Type B pancreatic cell (in vitro differentiated cells): ENCODE measurements at regions not wholly inside any gene's neighbourhood (a gene's known extent, or its start where the extent isn't known, plus 50 kb on each side); places are given as distances from the start of the nearest gene placed in this dataset. TPM values are rescaled to one million over a fixed set of nuclear protein-coding genes. Genes with fewer than 3 reads are reported as not detected.
A peak's percentile ranks its signal among the peaks of the same experiment; 100 is the strongest.
"Not testable (repeated sequence)": the region's sequence is repeated elsewhere in the genome, so short reads cannot be mapped to it uniquely, and the experiment has no call there.

Experiments used
- DNase-seq: peaks from one replicate; pipeline ENCODE4 v3.0.0; 2021; ENCODE audit warnings: mixed read lengths; ENCODE audit not compliant: unreplicated experiment; ENCODE audit errors: extremely low spot score
- H3K27ac Mint-ChIP-seq: 2 replicates; pipeline ENCODE4 v1.8.0; 2021; ENCODE audit warnings: mild to moderate bottlenecking, mixed read lengths
- H3K27me3 Mint-ChIP-seq: 2 replicates; pipeline ENCODE4 v1.8.0; 2021; ENCODE audit warnings: mixed read lengths
- H3K36me3 Mint-ChIP-seq: 2 replicates; pipeline ENCODE4 v1.8.0; 2021; ENCODE audit warnings: mixed read lengths
- H3K4me1 Mint-ChIP-seq: one replicate; pipeline ENCODE4 v1.8.0; 2021; ENCODE audit warnings: mixed read lengths; ENCODE audit not compliant: unreplicated experiment
- H3K4me3 Mint-ChIP-seq: 2 replicates; pipeline ENCODE4 v1.8.0; 2021; ENCODE audit warnings: mild to moderate bottlenecking, mixed read lengths
- H3K9me3 Mint-ChIP-seq: 2 replicates; pipeline ENCODE4 v1.8.0; 2021; ENCODE audit warnings: mixed read lengths
- microRNA-seq: library from miRNA; unstranded; fragments of <30 nt; microRNA quantifications from one replicate; pipeline ENCODE4, GENCODE V29; 2020
- TF ChIP-seq, protein P1 (sequence below): fragments of 200-600 bp; sonication (generic); conservative IDR thresholded peaks from 2 replicates; pipeline ENCODE4 v1.5.0; 2021; ENCODE audit warnings: antibody characterized with exemption, mild to moderate bottlenecking

GRCh38 chrX:73913580-73913979 lies 61.1 kb upstream of the XIST start:
- no peaks in the 10 kb centered on the region for H3K9me3 Mint-ChIP-seq
- H3K36me3 Mint-ChIP-seq = no peaks in the 10 kb centered on the region
- no peak for DNase-seq

DNA sequence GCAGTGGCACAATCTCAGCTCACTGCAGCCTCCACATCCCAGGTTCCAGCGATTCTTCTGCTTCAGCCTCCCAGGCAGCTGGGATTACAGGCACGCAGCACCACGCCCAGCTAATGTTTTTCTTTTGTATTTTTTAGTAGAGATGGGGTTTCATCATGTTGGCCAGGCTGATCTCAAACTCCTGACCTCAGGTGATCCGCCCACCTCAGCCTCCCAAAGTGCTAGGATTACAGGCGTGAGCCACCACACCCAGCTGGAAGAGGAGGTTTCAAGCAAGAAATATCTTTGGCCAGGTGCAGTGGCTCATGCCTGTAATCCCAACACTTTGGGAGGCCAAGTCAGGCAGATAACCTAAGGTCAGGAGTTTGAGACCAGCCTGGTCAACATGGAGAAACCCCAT lies 59.4 kb upstream of the XIST start:
- DNase-seq, H3K4me3 Mint-ChIP-seq, H3K27ac Mint-ChIP-seq, H3K27me3 Mint-ChIP-seq, H3K36me3 Mint-ChIP-seq, H3K9me3 Mint-ChIP-seq: not testable (repeated sequence)
- peaks cover 13% of the 10 kb centered on the region for H3K4me1 Mint-ChIP-seq

More at GRCh38 chrX:73913580-73913979, 61.1 kb upstream of the XIST start:
- Mint-ChIP-seq H3K4me1 (peaks cover 27% of the 10 kb centered on the region), H3K27ac (no peak overlapping the region), H3K4me3 (no peak overlapping the region), H3K27me3 (no peaks in the 10 kb centered on the region)
- TF ChIP-seq, protein P1, sequence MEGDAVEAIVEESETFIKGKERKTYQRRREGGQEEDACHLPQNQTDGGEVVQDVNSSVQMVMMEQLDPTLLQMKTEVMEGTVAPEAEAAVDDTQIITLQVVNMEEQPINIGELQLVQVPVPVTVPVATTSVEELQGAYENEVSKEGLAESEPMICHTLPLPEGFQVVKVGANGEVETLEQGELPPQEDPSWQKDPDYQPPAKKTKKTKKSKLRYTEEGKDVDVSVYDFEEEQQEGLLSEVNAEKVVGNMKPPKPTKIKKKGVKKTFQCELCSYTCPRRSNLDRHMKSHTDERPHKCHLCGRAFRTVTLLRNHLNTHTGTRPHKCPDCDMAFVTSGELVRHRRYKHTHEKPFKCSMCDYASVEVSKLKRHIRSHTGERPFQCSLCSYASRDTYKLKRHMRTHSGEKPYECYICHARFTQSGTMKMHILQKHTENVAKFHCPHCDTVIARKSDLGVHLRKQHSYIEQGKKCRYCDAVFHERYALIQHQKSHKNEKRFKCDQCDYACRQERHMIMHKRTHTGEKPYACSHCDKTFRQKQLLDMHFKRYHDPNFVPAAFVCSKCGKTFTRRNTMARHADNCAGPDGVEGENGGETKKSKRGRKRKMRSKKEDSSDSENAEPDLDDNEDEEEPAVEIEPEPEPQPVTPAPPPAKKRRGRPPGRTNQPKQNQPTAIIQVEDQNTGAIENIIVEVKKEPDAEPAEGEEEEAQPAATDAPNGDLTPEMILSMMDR = no peak

GRCh38 chrX:73905749-73906374 lies 53.3 kb upstream of the XIST start:
- H3K9me3 Mint-ChIP-seq, H3K36me3 Mint-ChIP-seq: not testable (repeated sequence)

GRCh38 chrX:73903941-73904340 lies 51.4 kb upstream of the XIST start:
- Mint-ChIP-seq H3K9me3 (no peaks in the 10 kb centered on the region), H3K4me1 (no peaks in the 10 kb centered on the region), H3K36me3 (no peaks in the 10 kb centered on the region), H3K4me3 (no peak overlapping the region), H3K27ac (no peak overlapping the region), H3K27me3 (no peaks in the 10 kb centered on the region)
- TF ChIP-seq, protein P1 = no peak
- no peak for DNase-seq

More at GRCh38 chrX:73905749-73906374, 53.3 kb upstream of the XIST start:
- H3K27me3 Mint-ChIP-seq, H3K4me1 Mint-ChIP-seq, H3K4me3 Mint-ChIP-seq, H3K27ac Mint-ChIP-seq, DNase-seq: not testable (repeated sequence)

Small RNA genes in the stretch of these regions (microRNA-seq; reads per million reads assigned to microRNA genes)
- not detected for gene MIR374B
- gene MIR374C = not detected
- 1,092 reads per million, percentile 83 among the genes with 10 or more reads in this experiment for gene MIR421
